C4-2B (cell line): ENCODE measurements at regions not wholly inside any gene's neighbourhood (a gene's known extent, or its start where the extent isn't known, plus 50 kb on each side); places are given as distances from the start of the nearest gene placed in this dataset.

Experiments used
- H3K27ac ChIP-seq: fragments of 450-650 bp; 2 replicates; pipeline ENCODE4 v1.5.1; 2017
- CTCF ChIP-seq: fragments of 450-650 bp; conservative IDR thresholded peaks from 2 replicates; pipeline ENCODE4 v1.5.1; 2017; ENCODE audit warnings: mild to moderate bottlenecking
- ZFX ChIP-seq: fragments of 450-650 bp; IDR thresholded peaks from 2 replicates; pipeline ENCODE4 v1.6.1; 2017

- no peak overlapping the region for H3K27ac ChIP-seq
- TF ChIP-seq CTCF, result no peak
- TF ChIP-seq ZFX, result no peak
Measured at GRCh38 chr12:3336606-3337311, 154.2 kb upstream of the PRMT8 start.

GRCh38 chr12:3337944-3338343 is 153.1 kb upstream of the PRMT8 start:
- H3K27ac ChIP-seq, result no peak overlapping the region
- TF ChIP-seq CTCF (no peak), ZFX (no peak)

- TF ChIP-seq ZFX (no peak), CTCF (no peak)
Measured at GRCh38 chr12:3339221-3339620, 151.8 kb upstream of the PRMT8 start.

GRCh38 chr12:3341594-3341993 is 149.4 kb upstream of the PRMT8 start:
- TF ChIP-seq CTCF (no peak), ZFX (no peak)
- no peak overlapping the region for H3K27ac ChIP-seq

More at GRCh38 chr12:3339221-3339620, 151.8 kb upstream of the PRMT8 start:
- no peak overlapping the region for H3K27ac ChIP-seq

- TF ChIP-seq ZFX, result no peak
- TF ChIP-seq CTCF, result no peak; the same call in 1 of the 2 replicates
- no peak overlapping the region for H3K27ac ChIP-seq
Measured at GRCh38 chr12:3342051-3342450, 149.0 kb upstream of the PRMT8 start.

GRCh38 chr12:3348055-3348454 is 142.9 kb upstream of the PRMT8 start:
- H3K27ac ChIP-seq, result no peak overlapping the region
- TF ChIP-seq CTCF, result no peak
- TF ChIP-seq ZFX, result no peak

GRCh38 chr12:3350432-3350831 is 140.6 kb upstream of the PRMT8 start:
- no peak overlapping the region for H3K27ac ChIP-seq
- no peak for TF ChIP-seq ZFX
- TF ChIP-seq CTCF, result no peak
